Activated CD4-positive, alpha-beta T cell treated with anti-CD3 and anti-CD28 coated beads, Interleukin-2, Interleukin-4, amounts not matched to agents 100 ng/mL and 50 ng/mL, durations not matched to agents 16 hours and 8 hours (primary cell): ENCODE measurements at regions not wholly inside any gene's neighbourhood (a gene's known extent, or its start where the extent isn't known, plus 50 kb on each side); places are given as distances from the start of the nearest gene placed in this dataset.

Source experiments
- DNase-seq: peaks from one replicate; pipeline ENCODE4 v3.0.0-alpha.2; 2020; ENCODE audit warnings: low spot score

GRCh38 chr13:85286081-85286480 is 513.1 kb downstream of the SLITRK6 start:
- DNase-seq: no peak

DNA sequence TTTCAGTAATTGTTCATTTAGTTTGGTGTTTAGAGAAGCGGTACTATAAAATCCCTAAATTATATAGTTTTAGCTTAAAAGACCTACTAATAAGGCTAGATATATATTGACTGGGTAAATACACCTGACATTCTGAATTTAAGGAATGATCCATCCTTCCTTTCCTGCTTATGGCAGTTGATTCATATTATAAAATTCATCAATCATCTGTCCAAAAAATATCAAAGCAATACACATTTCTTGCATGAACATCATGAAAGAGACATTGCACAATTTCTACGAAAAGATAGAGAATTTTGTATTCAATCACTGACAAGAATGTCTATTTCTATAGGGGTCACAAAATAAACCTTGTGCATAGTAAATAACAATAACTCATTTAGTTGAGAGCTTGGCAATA is 514.9 kb downstream of the SLITRK6 start:
- DNase-seq: no peak

GRCh38 chr13:85283408-85283807 is 515.8 kb downstream of the SLITRK6 start:
- no peak for DNase-seq

- DNase-seq: no peak
Observed at GRCh38 chr13:85282876-85283275, 516.3 kb downstream of the SLITRK6 start.

DNA sequence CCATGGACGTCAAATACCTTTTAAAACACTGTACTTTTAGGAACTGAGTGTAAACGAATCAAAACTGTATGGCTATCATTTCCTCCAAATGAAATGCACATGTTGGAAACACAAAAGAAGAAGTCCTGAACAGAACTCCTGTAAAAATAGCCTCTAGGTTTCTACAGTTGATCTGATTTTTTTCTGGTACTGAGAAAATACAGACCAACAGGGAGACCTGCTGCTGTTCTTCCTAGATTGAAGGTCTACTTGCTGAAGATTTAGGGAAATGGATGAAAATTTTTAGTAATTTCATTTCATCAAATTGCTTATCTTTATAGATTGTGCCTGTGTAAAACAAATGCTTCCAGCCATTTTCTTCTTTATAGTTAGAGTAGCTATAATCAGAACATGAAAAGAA is 520.4 kb downstream of the SLITRK6 start:
- no peak for DNase-seq

DNA sequence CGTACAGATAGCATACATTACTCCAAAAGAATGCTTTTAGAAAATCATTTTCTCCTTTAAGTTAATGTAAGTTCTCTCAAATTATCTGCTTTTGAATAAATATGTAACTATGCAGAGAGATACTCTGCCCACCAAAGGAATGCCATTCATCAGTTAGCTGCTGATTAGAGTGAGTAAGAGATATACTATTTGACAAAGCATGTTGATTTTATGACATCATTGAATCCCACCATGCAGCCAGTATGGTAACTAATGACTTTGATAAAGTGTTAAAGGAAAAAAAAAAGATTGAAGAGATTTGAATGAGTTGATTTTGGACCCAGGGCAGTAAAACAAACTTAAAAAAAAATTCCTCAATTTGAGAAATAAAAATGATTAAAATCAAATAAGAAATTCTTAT is 521.5 kb downstream of the SLITRK6 start:
- no peak for DNase-seq

- no peak for DNase-seq
Observed at GRCh38 chr13:85266771-85267170, 532.4 kb downstream of the SLITRK6 start.

- no peak for DNase-seq
Observed at GRCh38 chr13:85266331-85266730, 532.9 kb downstream of the SLITRK6 start.

DNA sequence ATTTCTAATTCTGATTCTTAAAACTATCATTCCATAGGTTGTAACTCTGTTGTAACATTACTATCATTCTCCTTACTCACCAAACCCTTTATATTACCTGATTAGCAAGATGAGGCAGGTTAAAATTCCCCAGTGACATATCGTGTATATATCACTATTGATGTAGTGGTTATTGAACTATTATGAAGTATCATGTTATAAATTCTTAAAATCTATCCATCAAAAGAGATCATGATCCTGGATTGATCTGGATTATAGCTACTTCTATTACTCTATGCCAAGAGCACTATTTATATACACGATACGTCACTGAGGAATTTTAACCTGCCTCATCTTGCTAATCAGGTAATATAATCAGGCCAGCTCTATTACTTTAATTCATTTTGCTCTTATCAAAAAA is 533.9 kb downstream of the SLITRK6 start:
- DNase-seq: no peak

DNA sequence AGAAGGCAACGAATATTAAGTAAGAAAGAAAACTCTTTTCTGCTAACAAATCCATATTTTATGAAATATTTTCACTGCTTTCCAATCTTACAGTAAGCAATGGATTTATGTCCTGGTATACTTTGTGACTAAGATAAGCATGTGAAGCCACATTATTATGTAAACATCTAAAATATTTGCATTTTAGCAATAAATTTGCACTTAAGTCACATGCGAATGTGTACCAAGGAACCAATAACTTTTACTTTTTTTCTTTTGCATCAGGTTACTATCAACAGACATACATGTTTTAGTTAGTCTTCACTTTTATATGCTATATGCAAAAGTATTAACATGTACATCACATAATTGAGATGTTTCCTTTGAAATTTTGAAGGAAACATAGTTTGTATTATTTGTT is 536.7 kb downstream of the SLITRK6 start:
- DNase-seq: no peak

DNA sequence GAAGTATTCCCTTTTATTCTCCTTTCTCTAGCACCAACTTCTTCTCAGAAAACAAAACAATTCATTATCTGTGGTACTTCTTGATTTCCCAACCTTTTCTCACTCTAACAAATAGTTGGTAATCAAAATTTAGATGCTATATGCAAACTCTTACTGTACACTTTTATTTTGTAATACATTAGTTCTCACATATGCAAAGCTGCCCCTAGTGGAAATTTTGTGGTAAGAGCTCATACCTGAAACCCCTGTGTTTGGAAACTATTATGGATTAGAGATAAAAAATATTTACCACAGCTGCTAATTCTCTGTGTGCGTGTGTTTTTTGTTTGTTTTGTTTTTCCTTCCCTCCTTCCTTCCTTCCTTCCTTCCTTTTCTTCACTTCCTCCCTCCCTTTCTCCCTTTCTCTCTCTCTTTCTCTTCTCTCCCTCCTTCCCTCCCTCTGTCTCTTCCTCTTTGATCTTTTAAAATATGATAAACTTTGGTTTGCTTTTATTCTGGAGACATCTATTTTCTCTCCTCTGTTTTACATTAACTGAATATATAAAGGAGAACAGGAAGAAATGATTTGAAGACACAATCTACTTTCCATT is 537.4 kb downstream of the SLITRK6 start:
- no peak for DNase-seq

DNA sequence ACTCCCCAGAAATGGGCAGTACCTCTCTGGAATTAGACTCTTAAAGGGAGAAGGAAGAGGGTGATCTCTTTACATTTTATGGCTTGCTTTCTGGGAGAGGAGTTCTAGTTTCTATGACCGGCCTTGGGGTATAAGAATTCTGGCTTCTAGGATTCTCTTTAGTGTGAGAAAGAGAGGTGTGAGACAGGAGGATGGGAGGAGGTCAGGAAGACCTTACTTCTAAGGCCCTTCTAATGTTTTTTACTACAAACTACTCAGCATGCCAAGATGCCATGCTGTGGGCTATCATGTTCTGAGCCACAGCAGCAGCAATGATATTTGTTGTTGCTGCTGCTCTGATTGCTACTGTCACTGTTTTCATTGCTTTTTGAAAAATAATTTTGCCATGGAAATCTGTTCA is 538.3 kb downstream of the SLITRK6 start:
- no peak for DNase-seq

GRCh38 chr13:85255978-85256377 is 543.2 kb downstream of the SLITRK6 start:
- no peak for DNase-seq

DNA sequence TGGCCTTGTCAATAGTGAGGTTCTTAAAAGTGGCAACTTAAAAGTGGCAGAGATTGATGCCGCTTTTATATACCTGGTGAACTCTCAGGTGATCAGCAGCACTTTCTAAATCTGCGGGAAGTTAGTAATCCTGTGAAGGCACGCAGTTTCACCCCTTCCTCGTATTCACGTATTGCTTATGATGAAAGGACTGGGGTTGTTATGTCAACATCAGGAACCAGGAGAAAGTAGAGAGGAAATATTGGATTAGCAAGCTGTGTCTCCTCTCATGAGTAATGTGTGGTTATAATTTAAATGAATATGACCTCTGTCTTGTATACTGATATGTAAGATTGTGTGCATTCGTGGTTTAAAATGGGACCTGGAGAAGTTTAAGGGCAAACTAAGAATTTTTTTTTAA is 544.6 kb downstream of the SLITRK6 start:
- DNase-seq: no peak

GRCh38 chr13:85249151-85249550 is 550.1 kb downstream of the SLITRK6 start:
- no peak for DNase-seq

- no peak for DNase-seq
Observed at GRCh38 chr13:85247780-85248179, 551.4 kb downstream of the SLITRK6 start.

DNA sequence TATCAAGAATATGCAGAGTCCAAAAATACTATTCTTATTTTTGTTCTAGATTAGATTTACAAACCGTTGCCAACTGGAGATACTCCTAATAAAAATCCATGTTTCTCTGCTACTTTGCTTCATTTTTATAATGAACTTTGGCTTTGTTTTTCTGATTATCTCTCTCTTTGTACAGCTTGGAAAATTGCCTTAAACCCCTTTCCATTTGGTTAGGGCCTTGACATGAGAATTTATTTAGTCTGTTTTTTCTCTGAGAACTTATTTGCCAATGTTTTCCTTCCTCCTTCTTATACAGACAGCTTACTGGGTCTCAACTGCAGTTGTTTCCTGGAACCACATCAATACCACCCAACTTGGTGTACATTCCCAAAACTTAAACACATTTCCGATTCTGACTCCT is 555.4 kb downstream of the SLITRK6 start:
- DNase-seq: no peak

DNA sequence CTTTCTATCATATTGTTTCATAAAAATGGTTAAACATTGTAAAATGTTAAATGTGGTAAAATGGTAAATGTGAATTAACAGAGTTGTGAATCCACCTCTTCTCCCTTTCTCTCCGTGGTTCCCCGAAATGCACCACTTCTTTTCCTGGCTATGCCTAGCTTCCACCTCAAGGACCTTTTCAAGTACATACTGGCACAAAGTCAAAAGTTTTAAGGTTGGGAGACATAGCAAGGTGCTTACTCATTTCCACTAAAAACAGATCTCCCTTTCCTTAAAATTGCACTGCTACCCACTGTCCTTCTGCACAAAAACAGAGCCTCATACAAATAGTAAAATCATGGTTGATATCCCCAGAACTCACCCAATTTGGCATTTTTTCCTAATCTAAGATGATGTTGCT is 558.2 kb downstream of the SLITRK6 start:
- DNase-seq: no peak

- DNase-seq: no peak
Observed at GRCh38 chr13:85236413-85236812, 562.8 kb downstream of the SLITRK6 start.

GRCh38 chr13:85230691-85231093 is 568.5 kb downstream of the SLITRK6 start:
- DNase-seq: no peak

GRCh38 chr13:85228692-85229091 is 570.5 kb downstream of the SLITRK6 start:
- DNase-seq: no peak

- no peak for DNase-seq
Observed at GRCh38 chr13:85223883-85224656, 575.1 kb downstream of the SLITRK6 start.

- DNase-seq: no peak
Observed at GRCh38 chr13:85216576-85216975, 582.6 kb downstream of the SLITRK6 start.

DNA sequence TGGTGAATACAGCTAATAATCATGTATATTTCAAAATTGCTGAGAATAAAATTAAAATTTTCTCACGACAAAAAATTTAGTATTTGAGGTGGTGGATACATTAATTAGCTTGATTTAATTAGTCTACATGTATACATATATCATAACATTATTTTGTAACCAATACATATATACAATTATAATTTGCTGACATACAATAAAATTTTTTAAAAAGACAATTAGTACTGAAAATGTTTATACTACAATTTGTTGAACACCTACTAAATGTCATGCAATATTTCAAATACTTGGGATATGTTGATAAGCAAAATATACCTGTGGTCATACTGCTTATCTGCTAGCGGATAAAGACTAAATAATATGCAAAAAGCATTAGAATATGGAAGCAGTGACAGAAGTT is 586.5 kb downstream of the SLITRK6 start:
- no peak for DNase-seq
